GM12878 (cell line): ENCODE measurements at regions not wholly inside any gene's neighbourhood (a gene's known extent, or its start where the extent isn't known, plus 50 kb on each side); places are given as distances from the start of the nearest gene placed in this dataset.

Source experiments
- ATAC-seq: fragments of 200-7000 bp; cut with Tn5 transposase; 3 replicates; pipeline ENCODE4 v1.9.1; 2020; ENCODE audit warnings: mild to moderate bottlenecking, moderate library complexity
- BruUV-seq: library from RNA; stranded (reverse); fragments of 400-500 nt; replicated peaks from 2 replicates; lab custom pipeline; 2021; lab: Mats Ljungman, UMichigan
- CTCF ChIA-PET: fragments of 300-600 bp; sonication (Branson Sonifier 250); formaldehyde crosslinking; extraction: SDS; loops from one replicate; lab custom pipeline; 2021; ENCODE audit warnings: inconsistent platforms; lab: Yijun Ruan, JAX
- POLR2A ChIA-PET: fragments of 350-600 bp; formaldehyde crosslinking; extraction: SDS; loops from one replicate; lab custom pipeline; 2021; ENCODE audit warnings: inconsistent platforms; lab: Charles Lee
- RAD21 ChIA-PET: fragments of 300-600 bp; sonication (Branson Sonifier 250); formaldehyde crosslinking; loops from one replicate; lab custom pipeline; 2023; ENCODE audit warnings: antibody characterized with exemption; ENCODE audit not compliant: unreplicated experiment; lab: Charles Lee
- SMC1A ChIA-PET: fragments of 300-600 bp; sonication (Branson Sonifier 250); formaldehyde crosslinking; loops from one replicate; lab custom pipeline; 2023; ENCODE audit not compliant: unreplicated experiment, uncharacterized antibody; lab: Charles Lee
- DNase-seq: peaks from one replicate; pipeline ENCODE4 v3.0.0-alpha.2; 2011; ENCODE audit warnings: low read depth, low spot score
- FAIRE-seq: peaks from 3 replicates; lab custom pipeline; 2011; peaks lifted over from hg19 to GRCh38; lab: Jason Lieb, UNC
- H2AFZ ChIP-seq: 2 replicates; pipeline ENCODE4 v1.6.0; 2011; ENCODE audit warnings: low read depth, low read length, control low read depth; ENCODE audit not compliant: control insufficient read depth
- H3K27ac ChIP-seq: 2 replicates; pipeline ENCODE4 v1.5.1; 2011; ENCODE audit warnings: control low read depth; ENCODE audit not compliant: control insufficient read depth, insufficient read depth
- H3K27me3 ChIP-seq, 2 experiments: replicated peaks in 1 of 2; 2 replicates each; pipeline versions ENCODE4 v1.6.0 to v1.6.1; 2011; ENCODE audit warnings: low read length in 1 of 2; ENCODE audit not compliant: control insufficient read depth in 2 of 2, insufficient read depth in 2 of 2
- H3K36me3 ChIP-seq, 2 experiments: 2 replicates each; pipeline ENCODE4 v1.5.1; 2011; ENCODE audit warnings: low read length in 1 of 2; ENCODE audit not compliant: control insufficient read depth in 2 of 2, insufficient read depth in 2 of 2
- H3K4me1 ChIP-seq: 2 replicates; pipeline ENCODE4 v1.6.1; 2011; ENCODE audit warnings: mild to moderate bottlenecking, low read length, moderate library complexity, mixed read lengths; ENCODE audit not compliant: control insufficient read depth, insufficient read depth
- H3K4me2 ChIP-seq: 2 replicates; pipeline ENCODE4 v1.6.0; 2011; ENCODE audit warnings: control low read depth; ENCODE audit not compliant: control insufficient read depth, insufficient read depth
- H3K4me3 ChIP-seq: fragments of 200-600 bp; sonication (generic); 2 replicates; pipeline ENCODE4 v1.5.1; 2016
- H3K79me2 ChIP-seq: 2 replicates; pipeline ENCODE4 v1.6.0; 2011; ENCODE audit warnings: low read length; ENCODE audit not compliant: control insufficient read depth, insufficient read depth
- H3K9ac ChIP-seq: 2 replicates; pipeline ENCODE4 v1.8.0; 2011; ENCODE audit warnings: low read length, control low read depth, mixed read lengths; ENCODE audit not compliant: control insufficient read depth, insufficient read depth
- H3K9me3 ChIP-seq: replicated peaks from 3 replicates; pipeline ENCODE4 v1.5.1; 2011; ENCODE audit warnings: mild to moderate bottlenecking, low read length; ENCODE audit not compliant: control insufficient read depth, insufficient read depth
- H4K20me1 ChIP-seq: 2 replicates; pipeline ENCODE4 v1.6.0; 2011; ENCODE audit not compliant: control insufficient read depth, insufficient read depth
- NBN ChIP-seq: fragments of 450-650 bp; IDR thresholded peaks from 2 replicates; pipeline ENCODE4 v1.6.1; 2016
- NFIC ChIP-seq: IDR thresholded peaks from 2 replicates; pipeline ENCODE4 v1.6.1; 2012; ENCODE audit warnings: low read depth, mild to moderate bottlenecking, inconsistent platforms, low read length, moderate library complexity
- ZBTB40 ChIP-seq: fragments of 450-650 bp; IDR thresholded peaks from 2 replicates; pipeline ENCODE4 v1.6.1; 2016; ENCODE audit warnings: mild to moderate bottlenecking, moderate library complexity, borderline replicate concordance
- WGBS: methylation state at CpG from one replicate; pipeline ENCODE4 v1.1.6; 2016; ENCODE audit warnings: low lambda C conversion rate; ENCODE audit not compliant: insufficient replicate concordance, insufficient coverage; ENCODE audit errors: missing lambda C conversion rate; 5-methylcytosine and 5-hydroxymethylcytosine counted together
- in situ Hi-C: fragments of 300-500 bp; cut with MboI; formaldehyde crosslinking; loops from 9 replicates; pipeline ENCODE4 v1.14.3; 2018; ENCODE audit warnings: mixed read lengths
- intact Hi-C: fragments of 100-400 bp; cut with micrococcal nuclease; formaldehyde crosslinking; loops from one replicate; pipeline ENCODE4 v1.14.2; 2022; ENCODE audit not compliant: unreplicated experiment

- BruUV-seq = no TSS peak
- no peak for TF ChIP-seq ZBTB40
- TF ChIP-seq NBN = no peak
- TF ChIP-seq NFIC = no peak
- 1% methylated on average over 3 of the region's 3 CpGs for WGBS
- Histone ChIP-seq H2AFZ (no peak overlapping the region), H3K27me3 (no peaks in the 10 kb centered on the region), H3K4me1 (no peaks in the 10 kb centered on the region), H3K4me2 (no peak overlapping the region), H3K9me3 (no peaks in the 10 kb centered on the region), H4K20me1 (no peaks in the 10 kb centered on the region), H3K36me3 (no peaks in the 10 kb centered on the region), H3K27ac (no peak overlapping the region), H3K9ac (no peak overlapping the region), H3K79me2 (no peaks in the 10 kb centered on the region), H3K4me3 (no peak overlapping the region)
- DNase-seq = no peak
- no peak for FAIRE-seq
- intact Hi-C loops = no loop called here
- SMC1A ChIA-PET = interaction anchor here (2.0 kb wide), 1 partner anchor 9 kb away, joined by 5 read pairs; no protein-coding TSS in a partner anchor
- no peak for ATAC-seq
- RAD21 ChIA-PET = no interaction called here
- in situ Hi-C loops = no loop called here
- POLR2A ChIA-PET = no interaction called here
- CTCF ChIA-PET = interaction anchor here (0.7 kb wide), 1 partner anchor 86 kb away, joined by 3 read pairs; no protein-coding TSS in a partner anchor
Observed at GRCh38 chr6:140821196-140821595, 1311.5 kb upstream of the GJE1 start.
